ENCODE measurements at regions not wholly inside any gene's neighbourhood (a gene's known extent, or its start where the extent isn't known, plus 50 kb on each side); places are given as distances from the start of the nearest gene placed in this dataset.

DNA sequence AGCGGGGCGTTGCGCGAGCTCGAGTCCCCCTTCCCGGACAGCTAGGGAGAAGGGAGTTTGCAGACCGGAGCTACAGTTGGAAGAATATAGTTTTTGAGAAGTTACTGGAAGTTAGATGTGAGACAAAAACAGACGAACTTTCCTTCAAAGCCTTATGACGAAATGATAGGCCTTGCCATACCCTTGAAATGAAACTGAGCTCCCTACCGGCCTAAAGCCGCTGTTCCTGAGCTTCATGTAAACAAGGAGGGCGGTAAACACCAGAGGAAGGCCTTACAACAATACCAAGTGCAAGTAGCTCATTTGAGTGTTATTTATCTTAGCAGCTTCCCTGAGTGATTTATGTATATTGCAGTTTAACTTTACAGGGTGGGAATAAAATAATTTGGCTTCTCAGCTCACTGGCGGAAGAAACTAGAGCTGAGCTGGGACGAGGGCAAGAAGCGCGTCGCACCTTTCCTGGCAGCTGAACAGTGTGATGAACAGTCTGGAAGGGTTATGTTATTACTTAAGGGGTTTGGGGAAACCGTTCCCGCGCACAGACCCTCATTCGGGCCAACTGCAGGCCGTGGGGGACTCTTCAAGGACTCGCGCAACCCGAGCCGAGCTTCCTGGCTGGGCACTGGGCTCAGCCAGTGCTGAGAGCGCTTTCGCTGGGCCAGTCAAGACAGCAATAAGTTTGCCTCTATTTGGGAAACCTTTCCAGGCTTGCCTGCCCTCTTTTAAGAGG is 111.2 kb downstream of the KCNRG start:
- Histone ChIP-seq H3K4me1 (ENCODE audit: insufficient read depth, low read length) (peaks cover 3% of the 10 kb centered on the region; the same call in 1 of the 2 replicates), H4K91ac (ENCODE audit: insufficient read length, low read depth, low read length) (no peak overlapping the region), H2BK15ac (ENCODE audit: low read depth, low read length) (no peak overlapping the region), H3K9me3 (ENCODE audit: control insufficient read depth, low read depth, low read length) (no peaks in the 10 kb centered on the region), H3K27ac (ENCODE audit: insufficient read length, low read depth, low read length) (no peak overlapping the region), H3K4ac (ENCODE audit: low read depth, low read length) (no peak overlapping the region), H4K8ac (replicated peaks; ENCODE audit: insufficient read length, low read depth, low read length) (no peak overlapping the region), H3K9ac (ENCODE audit: extremely low read depth, insufficient read length, low read length) (no peak overlapping the region), H3K4me2 (ENCODE audit: insufficient read depth, insufficient read length, low read length) (peak overlapping the region; percentile 74), H3K27me3 (ENCODE audit: insufficient read depth, low read length) (peaks cover 75% of the 10 kb centered on the region), H2AK5ac (ENCODE audit: insufficient read length, low read length) (no peak overlapping the region), H2BK20ac (ENCODE audit: low read depth, low read length, poor library complexity, severe bottlenecking) (no peak overlapping the region), H3K14ac (ENCODE audit: insufficient read depth, low read length) (no peak overlapping the region), H2AFZ (ENCODE audit: low read length) (no peak overlapping the region), H2BK12ac (ENCODE audit: insufficient read length, low read depth, low read length) (no peak overlapping the region), H3K23ac (ENCODE audit: insufficient read length, low read depth, low read length) (no peak overlapping the region), H2BK120ac (ENCODE audit: low read depth, low read length, poor library complexity, severe bottlenecking) (no peak overlapping the region), H3T11ph (ENCODE audit: low read length) (no peak overlapping the region), H3K18ac (ENCODE audit: insufficient read length, low read depth, low read length) (no peak overlapping the region), H3K79me1 (ENCODE audit: insufficient read depth, low read depth, low read length, poor library complexity, severe bottlenecking) (no peaks in the 10 kb centered on the region), H3K23me2 (ENCODE audit: insufficient read length, low read depth, low read length, poor library complexity, severe bottlenecking) (peaks cover 49% of the 10 kb centered on the region), H4K5ac (ENCODE audit: insufficient read length, low read depth, low read length) (no peak overlapping the region), H3K79me2 (ENCODE audit: insufficient read depth, low read length) (no peaks in the 10 kb centered on the region), H4K20me1 (ENCODE audit: control insufficient read depth, insufficient read depth, insufficient read length) (no peaks in the 10 kb centered on the region), H3K56ac (ENCODE audit: insufficient read length, low read depth, low read length) (no peak overlapping the region), H2BK5ac (ENCODE audit: insufficient read length, low read length) (no peak overlapping the region)
- DNase-seq, result peak; percentile 39
- Mint-ChIP-seq H3K4me3 (peak overlapping the region; percentile 58 to 82), H3K27ac (no peak overlapping the region; a peak in 1 of 7 replicates), H3K36me3 (ENCODE audit: insufficient read depth in 1 of 3, low read depth in 3 of 3) (no peaks in the 10 kb centered on the region; a peak in 1 of 7 replicates), H3K4me1 (peaks cover 52 to 62% of the 10 kb centered on the region in 2 experiments), H3K9me3 (peaks cover 0 to 6% of the 10 kb centered on the region in 2 experiments; a peak in 3 of 5 replicates), H3K27me3 (ENCODE audit: low read depth) (peaks cover 83% of the 10 kb centered on the region)
- WGBS (ENCODE audit: extremely low coverage, insufficient read length, low lambda C conversion rate), result no CpG with 5 or more reads among the region's 28 CpGs
- TF ChIP-seq, protein P1, sequence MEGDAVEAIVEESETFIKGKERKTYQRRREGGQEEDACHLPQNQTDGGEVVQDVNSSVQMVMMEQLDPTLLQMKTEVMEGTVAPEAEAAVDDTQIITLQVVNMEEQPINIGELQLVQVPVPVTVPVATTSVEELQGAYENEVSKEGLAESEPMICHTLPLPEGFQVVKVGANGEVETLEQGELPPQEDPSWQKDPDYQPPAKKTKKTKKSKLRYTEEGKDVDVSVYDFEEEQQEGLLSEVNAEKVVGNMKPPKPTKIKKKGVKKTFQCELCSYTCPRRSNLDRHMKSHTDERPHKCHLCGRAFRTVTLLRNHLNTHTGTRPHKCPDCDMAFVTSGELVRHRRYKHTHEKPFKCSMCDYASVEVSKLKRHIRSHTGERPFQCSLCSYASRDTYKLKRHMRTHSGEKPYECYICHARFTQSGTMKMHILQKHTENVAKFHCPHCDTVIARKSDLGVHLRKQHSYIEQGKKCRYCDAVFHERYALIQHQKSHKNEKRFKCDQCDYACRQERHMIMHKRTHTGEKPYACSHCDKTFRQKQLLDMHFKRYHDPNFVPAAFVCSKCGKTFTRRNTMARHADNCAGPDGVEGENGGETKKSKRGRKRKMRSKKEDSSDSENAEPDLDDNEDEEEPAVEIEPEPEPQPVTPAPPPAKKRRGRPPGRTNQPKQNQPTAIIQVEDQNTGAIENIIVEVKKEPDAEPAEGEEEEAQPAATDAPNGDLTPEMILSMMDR (conservative IDR thresholded peaks at IDR 0.05), result no peak

Data from H9 (cell line).